Spleen (tissue), 11 donors: ENCODE measurements at regions not wholly inside any gene's neighbourhood (a gene's known extent, or its start where the extent isn't known, plus 50 kb on each side); places are given as distances from the start of the nearest gene placed in this dataset.

ENCODE experiments used
- DNase-seq: peaks from one replicate; pipeline ENCODE4 v3.0.0-alpha.2; 2020
- H3K27ac ChIP-seq, 8 donors: fragments of 200-600 bp; sonication (generic) in 7 of 8; 1 replicate in 4 of 8; 2 replicates in 4 of 8; pipeline versions ENCODE4 v1.5.0 to v1.8.0; 2016 to 2021; ENCODE audit warnings: inconsistent platforms in 4 of 8, mild to moderate bottlenecking in 4 of 8, moderate library complexity in 1 of 8
- H3K27me3 ChIP-seq, 7 donors: fragments of 200-600 bp; sonication (generic) in 6 of 7; replicated peaks in 1 of 7; 1 replicate in 4 of 7; 2 replicates in 3 of 7; pipeline versions ENCODE4 v1.5.0 to v1.8.0; 2016 to 2021; ENCODE audit warnings: inconsistent platforms in 3 of 7, mild to moderate bottlenecking in 1 of 7
- H3K36me3 ChIP-seq, 6 donors: fragments of 200-600 bp; sonication (generic) in 5 of 6; 1 replicate in 4 of 6; 2 replicates in 2 of 6; pipeline versions ENCODE4 v1.5.0 to v1.8.0; 2016 to 2021; ENCODE audit warnings: inconsistent platforms in 2 of 6
- H3K4me1 ChIP-seq, 6 donors: fragments of 200-600 bp; sonication (generic) in 5 of 6; 1 replicate in 3 of 6; 2 replicates in 3 of 6; pipeline versions ENCODE4 v1.5.0 to v1.8.0; 2016 to 2021; ENCODE audit warnings: inconsistent platforms in 3 of 6
- H3K4me3 ChIP-seq, 8 donors: fragments of 200-600 bp; sonication (generic) in 7 of 8; 1 replicate in 4 of 8; 2 replicates in 4 of 8; pipeline versions ENCODE4 v1.5.0 to v1.8.0; 2016 to 2021; ENCODE audit warnings: inconsistent platforms in 4 of 8, mild to moderate bottlenecking in 4 of 8, moderate library complexity in 2 of 8
- H3K9me3 ChIP-seq, 8 donors: fragments of 200-600 bp; sonication (generic) in 7 of 8; 1 replicate in 4 of 8; 2 replicates in 4 of 8; pipeline versions ENCODE4 v1.5.0 to v1.8.0; 2016 to 2021; ENCODE audit warnings: inconsistent platforms in 4 of 8
- CTCF ChIP-seq, 11 experiments: fragments of 200-600 bp in 7 of 11; fragments of 450-650 bp in 4 of 11; sonication (generic) in 4 of 11; IDR thresholded peaks in 8 of 11; conservative IDR thresholded peaks in 3 of 11; 1 replicate in 7 of 11; 2 replicates in 4 of 11; pipeline versions ENCODE4 v1.4.0 to v1.8.0; 2016 to 2021; ENCODE audit warnings: antibody characterized with exemption in 11 of 11, inconsistent platforms in 4 of 11, mild to moderate bottlenecking in 1 of 11
- POLR2A ChIP-seq, 3 donors: fragments of 450-650 bp; IDR thresholded peaks; one replicate each; pipeline ENCODE4 v1.5.1; 2017; ENCODE audit warnings: antibody characterized with exemption in 3 of 3, mild to moderate bottlenecking in 1 of 3
- POLR2AphosphoS5 ChIP-seq, 3 donors: sonication (generic); formaldehyde crosslinking; IDR thresholded peaks; one replicate each; pipeline ENCODE4 v1.5.1; 2017; ENCODE audit warnings: antibody characterized with exemption in 3 of 3
- WGBS, 5 donors: extraction: QIAGEN DNeasy Blood & Tissue Kit in 3 of 5; methylation state at CpG; one replicate each; pipeline versions ENCODE4 v1.1.5 to v1.1.7; 2013 to 2018; 5-methylcytosine and 5-hydroxymethylcytosine counted together
- intact Hi-C: fragments of 100-400 bp; cut with DNase I; formaldehyde crosslinking; loops from one replicate; pipeline ENCODE4 v1.15.0; 2023; ENCODE audit warnings: low total_unique reads
- donor health status: healthy with polysubstance abuse.
- donor health status: DM: no; HTN: no; CAD: no; lungs with moderate emphysema.
- donor health status: DM: no; HTN: no; CAD: no.
- donor health status: Bipolar disorder and iron deficiency.
- donor health status: healthy.
- donor health status: DM: no; HTN: no; CAD: no.
- donor health status: DM: yes; HTN: yes; CAD: no.

GRCh38 chr3:70857916-70858315 is 545.5 kb upstream of the MDFIC2 start:
- H3K9me3 ChIP-seq: no peaks in the 10 kb centered on the region
- no peaks in the 10 kb centered on the region for H3K27me3 ChIP-seq
- H3K4me3 ChIP-seq: no peak overlapping the region
- no peak for DNase-seq
- intact Hi-C loops: no loop called here
- TF ChIP-seq POLR2A (IDR thresholded peaks at IDR 0.05): no peak
- no peak for TF ChIP-seq CTCF (IDR thresholded peaks at IDR 0.05 in 8 of 11, conservative IDR thresholded peaks at IDR 0.05 in 3 of 11)
- TF ChIP-seq POLR2AphosphoS5 (IDR thresholded peaks at IDR 0.05): no peak
- 83 to 95% (median 90%) methylated on average over 7 of the region's 7 CpGs for WGBS, 5 donors
- no peak overlapping the region for H3K27ac ChIP-seq
- H3K36me3 ChIP-seq: no peaks in the 10 kb centered on the region
- no peaks in the 10 kb centered on the region for H3K4me1 ChIP-seq

GRCh38 chr3:70856414-70857162 is 544.1 kb upstream of the MDFIC2 start:
- H3K27me3 ChIP-seq: no peaks in the 10 kb centered on the region
- no peaks in the 10 kb centered on the region for H3K36me3 ChIP-seq
- no peaks in the 10 kb centered on the region for H3K9me3 ChIP-seq
- TF ChIP-seq POLR2AphosphoS5 (IDR thresholded peaks at IDR 0.05): no peak
- no peak for TF ChIP-seq CTCF (IDR thresholded peaks at IDR 0.05 in 8 of 11, conservative IDR thresholded peaks at IDR 0.05 in 3 of 11)
- no peak for TF ChIP-seq POLR2A (IDR thresholded peaks at IDR 0.05)
- no peaks in the 10 kb centered on the region for H3K4me1 ChIP-seq
- intact Hi-C loops: no loop called here
- 73 to 85% (median 78%) methylated on average over 7 of the region's 7 CpGs for WGBS, 5 donors
- DNase-seq: no peak
- no peak overlapping the region for H3K4me3 ChIP-seq
- H3K27ac ChIP-seq: no peak overlapping the region

DNA sequence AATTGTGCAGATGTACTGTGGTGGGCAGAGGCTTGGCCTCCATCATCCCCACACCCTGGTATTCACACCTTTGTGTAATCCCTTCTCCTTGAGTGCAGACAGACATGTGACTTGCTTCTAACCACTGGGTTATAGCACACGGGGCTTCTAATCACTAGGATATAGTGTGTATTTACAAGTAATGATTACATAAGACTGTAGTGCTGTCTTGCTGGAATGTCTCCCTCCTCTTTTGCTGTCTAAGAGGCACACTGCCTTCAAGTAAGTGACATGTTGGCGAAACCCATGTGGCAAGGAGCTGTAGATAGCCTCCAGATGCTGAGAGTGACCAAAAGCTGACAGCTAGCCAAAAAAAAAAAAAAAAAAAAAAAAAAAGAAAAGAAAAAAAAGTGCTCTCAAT is 542.7 kb upstream of the MDFIC2 start:
- TF ChIP-seq POLR2AphosphoS5 (IDR thresholded peaks at IDR 0.05) (no peak), CTCF (IDR thresholded peaks at IDR 0.05 in 8 of 11, conservative IDR thresholded peaks at IDR 0.05 in 3 of 11) (no peak), POLR2A (IDR thresholded peaks at IDR 0.05) (no peak)
- no peak for DNase-seq
- WGBS, 5 donors: 81 to 96% (median 85%) methylated on average over 2 of the region's 2 CpGs

DNA sequence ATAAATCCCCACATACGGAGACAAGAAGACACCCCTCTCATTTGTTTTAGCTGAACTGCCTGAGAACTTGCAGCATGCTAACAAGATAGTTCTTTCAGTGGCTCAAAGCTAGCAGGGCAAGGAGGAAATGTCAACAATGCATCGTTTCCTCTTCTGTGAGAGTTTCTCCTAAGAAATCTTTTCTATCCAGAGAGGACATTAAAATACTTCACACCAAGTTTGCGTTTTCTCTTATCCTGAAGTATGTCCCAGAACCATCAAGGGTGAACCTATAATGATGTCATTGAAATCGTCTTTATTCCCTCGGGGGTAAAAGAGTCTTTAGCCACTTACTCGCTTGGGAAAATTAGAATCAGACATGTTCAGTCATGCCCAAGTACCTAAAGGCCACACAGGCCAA is 541.7 kb upstream of the MDFIC2 start:
- Histone ChIP-seq H3K27ac (no peak overlapping the region), H3K4me3 (no peak overlapping the region)
- 48 to 66% (median 60%) methylated on average over 6 of the region's 6 CpGs for WGBS, 5 donors

More for the DNA sequence above, 542.7 kb upstream of the MDFIC2 start:
- no peaks in the 10 kb centered on the region for H3K9me3 ChIP-seq
- H3K4me3 ChIP-seq: no peak overlapping the region
- no peak overlapping the region for H3K27ac ChIP-seq
- intact Hi-C loops: no loop called here
- H3K4me1 ChIP-seq: no peaks in the 10 kb centered on the region
- H3K27me3 ChIP-seq: no peaks in the 10 kb centered on the region
- no peaks in the 10 kb centered on the region for H3K36me3 ChIP-seq

More for the DNA sequence above, 541.7 kb upstream of the MDFIC2 start:
- Histone ChIP-seq H3K9me3 (no peaks in the 10 kb centered on the region), H3K27me3 (no peaks in the 10 kb centered on the region), H3K36me3 (no peaks in the 10 kb centered on the region), H3K4me1 (no peaks in the 10 kb centered on the region)
- DNase-seq: no peak
- TF ChIP-seq POLR2AphosphoS5 (IDR thresholded peaks at IDR 0.05) (no peak), POLR2A (IDR thresholded peaks at IDR 0.05) (no peak), CTCF (IDR thresholded peaks at IDR 0.05 in 8 of 11, conservative IDR thresholded peaks at IDR 0.05 in 3 of 11) (no peak)
- intact Hi-C loops: no loop called here
